IMR-90 (cell line): ENCODE measurements at regions not wholly inside any gene's neighbourhood (a gene's known extent, or its start where the extent isn't known, plus 50 kb on each side); places are given as distances from the start of the nearest gene placed in this dataset.

ENCODE experiments used
- ATAC-seq: fragments of 200-7000 bp; cut with Tn5 transposase; 2 replicates; pipeline ENCODE4 v1.9.1; 2020; ENCODE audit warnings: low read depth, mild to moderate bottlenecking, moderate library complexity
- BruUV-seq: library from RNA; stranded (reverse); fragments of 400-500 nt; replicated peaks from 2 replicates; lab custom pipeline; 2021; lab: Mats Ljungman, UMichigan
- CTCF ChIA-PET: fragments of 300-600 bp; formaldehyde crosslinking; extraction: SDS; loops from one replicate; lab custom pipeline; 2021; ENCODE audit warnings: antibody characterized with exemption; lab: Yijun Ruan, JAX
- POLR2A ChIA-PET: fragments of 300-600 bp; sonication (Branson Sonifier 250); formaldehyde crosslinking; loops from one replicate; lab custom pipeline; 2022; ENCODE audit warnings: antibody characterized with exemption; ENCODE audit not compliant: unreplicated experiment; lab: Charles Lee
- DNase-seq: peaks from one replicate; pipeline ENCODE4 v3.0.0; 2013
- H2AFZ ChIP-seq: replicated peaks from 2 replicates; pipeline ENCODE3; 2013; ENCODE audit warnings: low read length, mild to moderate bottlenecking; ENCODE audit not compliant: poor library complexity
- H2AK5ac ChIP-seq: 2 replicates; pipeline ENCODE4 v1.6.1; 2013; ENCODE audit warnings: low read depth, low read length, inconsistent platforms
- H2AK9ac ChIP-seq: replicated peaks from 2 replicates; pipeline ENCODE3; 2013; ENCODE audit warnings: mild to moderate bottlenecking, low read depth, low read length, moderate library complexity; ENCODE audit not compliant: poor library complexity
- H2BK120ac ChIP-seq: 2 replicates; pipeline ENCODE4 v1.6.1; 2013; ENCODE audit warnings: low read depth, low read length, inconsistent platforms
- H2BK15ac ChIP-seq: 3 replicates; pipeline ENCODE4 v1.6.1; 2013; ENCODE audit warnings: low read depth, low read length, inconsistent platforms
- H2BK20ac ChIP-seq: 2 replicates; pipeline ENCODE4 v1.6.1; 2013; ENCODE audit warnings: low read depth, mild to moderate bottlenecking, inconsistent platforms, low read length, moderate library complexity
- H2BK5ac ChIP-seq: 2 replicates; pipeline ENCODE4 v1.6.1; 2013; ENCODE audit warnings: mild to moderate bottlenecking, low read depth, low read length, inconsistent platforms; ENCODE audit not compliant: poor library complexity, severe bottlenecking
- H3K14ac ChIP-seq: replicated peaks from 2 replicates; pipeline ENCODE4 v1.6.1; 2013; ENCODE audit warnings: low read depth, low read length, inconsistent platforms
- H3K18ac ChIP-seq: 2 replicates; pipeline ENCODE4 v1.6.1; 2013; ENCODE audit warnings: low read depth, low read length, control low read depth
- H3K23ac ChIP-seq: 2 replicates; pipeline ENCODE4 v1.6.1; 2013; ENCODE audit warnings: low read depth, low read length, inconsistent platforms
- H3K27ac ChIP-seq: 2 replicates; pipeline ENCODE4 v1.5.1; 2013; ENCODE audit warnings: mild to moderate bottlenecking, control low read depth, low read length; ENCODE audit not compliant: insufficient read depth
- H3K27me3 ChIP-seq: 2 replicates; pipeline ENCODE4 v1.6.1; 2013; ENCODE audit warnings: low read length; ENCODE audit not compliant: control insufficient read depth, insufficient read depth
- H3K36me3 ChIP-seq: 2 replicates; pipeline ENCODE4 v1.6.1; 2013; ENCODE audit warnings: low read length, mixed read lengths; ENCODE audit not compliant: control insufficient read depth, insufficient read depth
- H3K4ac ChIP-seq: 2 replicates; pipeline ENCODE4 v1.6.1; 2013; ENCODE audit warnings: low read depth, low read length, inconsistent platforms
- H3K4me1 ChIP-seq: 2 replicates; pipeline ENCODE4 v1.6.1; 2013; ENCODE audit warnings: low read length, mixed read lengths; ENCODE audit not compliant: control insufficient read depth, insufficient read depth
- H3K4me2 ChIP-seq: 2 replicates; pipeline ENCODE4 v1.6.1; 2013; ENCODE audit warnings: low read depth, mild to moderate bottlenecking, control low read depth, low read length, moderate library complexity
- H3K4me3 ChIP-seq: 2 replicates; pipeline ENCODE4 v1.5.1; 2013; ENCODE audit warnings: low read depth, mild to moderate bottlenecking, control low read depth, low read length, moderate library complexity; ENCODE audit not compliant: insufficient read depth
- H3K56ac ChIP-seq: 2 replicates; pipeline ENCODE4 v1.6.1; 2013; ENCODE audit warnings: low read length, inconsistent platforms; ENCODE audit not compliant: insufficient read depth; ENCODE audit errors: extremely low read depth
- H3K79me1 ChIP-seq, 2 experiments: 2 replicates each; pipeline ENCODE4 v1.6.1; 2013; ENCODE audit warnings: low read length in 2 of 2, inconsistent platforms in 1 of 2, low read depth in 1 of 2
- H3K9ac ChIP-seq: 2 replicates; pipeline ENCODE4 v1.6.1; 2013; ENCODE audit warnings: low read depth, low read length, control low read depth
- H3K9me1 ChIP-seq: 2 replicates; pipeline ENCODE4 v1.6.1; 2013; ENCODE audit warnings: low read length, inconsistent platforms; ENCODE audit not compliant: insufficient read depth
- H3K9me3 ChIP-seq: 2 replicates; pipeline ENCODE4 v1.6.1; 2013; ENCODE audit warnings: low read length; ENCODE audit not compliant: control insufficient read depth, insufficient read depth
- H4K20me1 ChIP-seq: 2 replicates; pipeline ENCODE4 v1.6.1; 2013; ENCODE audit warnings: low read length, inconsistent platforms; ENCODE audit not compliant: insufficient read depth
- H4K5ac ChIP-seq: 2 replicates; pipeline ENCODE4 v1.6.1; 2013; ENCODE audit warnings: mild to moderate bottlenecking, low read depth, low read length, control low read depth
- H4K8ac ChIP-seq, 2 experiments: 2 replicates each; pipeline ENCODE4 v1.6.1; 2013; ENCODE audit warnings: low read depth in 2 of 2, low read length in 2 of 2, control low read depth in 1 of 2, inconsistent platforms in 1 of 2
- H4K91ac ChIP-seq: 2 replicates; pipeline ENCODE4 v1.6.1; 2013; ENCODE audit warnings: low read depth, low read length, inconsistent platforms; ENCODE audit not compliant: insufficient read depth
- CEBPB ChIP-seq: IDR thresholded peaks from 2 replicates; pipeline ENCODE4 v1.6.1; 2012; ENCODE audit warnings: low read depth, low read length, improper control_type of control experiment
- CTCF ChIP-seq: conservative IDR thresholded peaks from 2 replicates; pipeline ENCODE4 v1.5.1; 2012; ENCODE audit warnings: mild to moderate bottlenecking, low read depth, low read length, improper control_type of control experiment
- FOS ChIP-seq: fragments of 150-350 bp; IDR thresholded peaks from 2 replicates; pipeline ENCODE4 v1.6.1; 2016; ENCODE audit warnings: low read depth, low read length
- MXI1 ChIP-seq: IDR thresholded peaks from 2 replicates; pipeline ENCODE4 v1.6.1; 2012; ENCODE audit warnings: low read depth, mild to moderate bottlenecking, low read length, moderate library complexity, borderline replicate concordance
- POLR2A ChIP-seq: IDR thresholded peaks from 2 replicates; pipeline ENCODE4 v1.6.1; 2012; ENCODE audit warnings: mild to moderate bottlenecking, low read depth, low read length
- RCOR1 ChIP-seq: IDR thresholded peaks from 2 replicates; pipeline ENCODE4 v1.6.1; 2012; ENCODE audit warnings: mild to moderate bottlenecking, low read length, improper control_type of control experiment; ENCODE audit not compliant: insufficient replicate concordance
- WGBS, 2 experiments: methylation state at CpG; one replicate each; pipeline versions ENCODE4 v1.1.5 to v1.1.7; 2013; ENCODE audit warnings: missing lambda C conversion rate in 2 of 2; ENCODE audit not compliant: insufficient read length in 1 of 2; ENCODE audit errors: extremely low coverage in 2 of 2; 5-methylcytosine and 5-hydroxymethylcytosine counted together
- dilution Hi-C: fragments of 300-500 bp; cut with HindIII; formaldehyde crosslinking; loops from one replicate; pipeline ENCODE4 v1.14.3; 2018; ENCODE audit warnings: low sequenced_read_pairs; ENCODE audit not compliant: unreplicated experiment
- in situ Hi-C: fragments of 300-500 bp; cut with MboI; formaldehyde crosslinking; loops from 3 replicates; pipeline ENCODE4 v1.14.3; 2019; ENCODE audit warnings: low sequenced_read_pairs, inconsistent platforms, mixed read lengths
- intact Hi-C: fragments of 100-400 bp; cut with micrococcal nuclease; formaldehyde crosslinking; loops from 2 replicates; pipeline ENCODE4 v1.10.0; 2022

- TF ChIP-seq CTCF: no peak
These were observed 332.3 kb downstream of the PLK2 start (continued) for GRCh38 chr5:58127255-58128220.

GRCh38 chr5:58123501-58123900, 336.4 kb downstream of the PLK2 start:
- Histone ChIP-seq H3K27me3 (no peaks in the 10 kb centered on the region), H3K4ac (no peak overlapping the region), H3K9me1 (no peaks in the 10 kb centered on the region), H3K18ac (peak overlapping the region; percentile 76; the same call in 1 of the 2 replicates), H2BK15ac (no peak overlapping the region), H3K27ac (no peak overlapping the region), H3K4me3 (no peak overlapping the region), H3K56ac (no peak overlapping the region), H2AK9ac (no peak overlapping the region), H3K79me1 (no peaks in the 10 kb centered on the region), H4K20me1 (no peaks in the 10 kb centered on the region), H4K91ac (no peak overlapping the region), H4K8ac (no peak overlapping the region), H3K9ac (no peak overlapping the region), H3K23ac (no peak overlapping the region), H3K4me1 (no peaks in the 10 kb centered on the region; the same call in 1 of the 2 replicates), H3K9me3 (no peaks in the 10 kb centered on the region), H2AK5ac (peak overlapping the region; percentile 0; the same call in 1 of the 2 replicates), H3K4me2 (no peak overlapping the region), H2BK120ac (no peak overlapping the region), H4K5ac (no peak overlapping the region), H2BK20ac (no peak overlapping the region), H2AFZ (no peak overlapping the region), H3K14ac (no peak overlapping the region), H2BK5ac (no peak overlapping the region), H3K36me3 (no peaks in the 10 kb centered on the region)
- intact Hi-C loops (no loop called here), dilution Hi-C loops (no loop called here), in situ Hi-C loops (no loop called here)
- CTCF ChIA-PET: no interaction called here
- ATAC-seq: no peak
- 100% methylated on average over 1 of the region's 4 CpGs; no CpG with 5 or more reads in 1 of the 2 experiments for WGBS, 2 experiments
- BruUV-seq: no TSS peak
- POLR2A ChIA-PET: no interaction called here
- TF ChIP-seq MXI1: no peak
- no peak for TF ChIP-seq POLR2A
- no peak for TF ChIP-seq FOS
- no peak for TF ChIP-seq RCOR1
- TF ChIP-seq CEBPB: no peak
- no peak for DNase-seq
